ENCODE measurements at regions not wholly inside any gene's neighbourhood (a gene's known extent, or its start where the extent isn't known, plus 50 kb on each side); places are given as distances from the start of the nearest gene placed in this dataset.
A peak's percentile ranks its signal among the peaks of the same experiment; 100 is the strongest.

- DNase-seq, result no peak
These were observed 126.9 kb downstream of the SETD4 start for GRCh38 chr21:35933466-35933865.

DNA sequence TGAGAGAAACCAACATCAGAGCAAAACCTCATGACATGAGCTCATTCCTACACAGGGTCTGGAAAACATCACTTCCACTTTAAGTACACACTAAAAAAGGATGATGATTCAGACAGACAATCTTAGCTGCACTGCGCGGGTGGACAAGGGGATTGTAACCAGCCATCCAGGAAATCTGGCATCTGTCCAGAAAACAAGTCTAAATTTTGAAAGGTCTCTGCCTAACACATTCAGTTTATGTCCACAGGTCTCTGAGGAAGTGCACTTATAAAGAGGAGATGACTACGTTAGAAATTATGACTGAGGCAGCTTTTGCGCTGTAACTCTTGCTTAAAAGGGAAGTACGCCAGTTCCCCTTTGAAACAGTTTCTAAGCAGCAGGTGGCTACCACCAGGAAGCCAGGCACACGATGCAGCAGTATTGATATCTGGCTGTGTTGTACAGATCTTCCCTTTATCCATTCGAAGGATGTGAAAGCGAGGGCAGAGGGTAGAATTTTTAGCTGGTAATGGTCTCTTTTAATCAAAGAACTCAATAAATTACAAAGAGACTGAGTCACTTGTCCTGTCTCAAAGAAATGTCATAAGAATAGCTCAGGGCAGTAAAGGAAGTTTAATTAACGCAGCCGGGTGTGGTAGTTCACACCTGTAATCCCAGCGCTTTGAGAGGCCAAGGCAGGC is 128.0 kb downstream of the SETD4 start:
- no peak for DNase-seq

GRCh38 chr21:35929901-35930300 is 130.4 kb downstream of the SETD4 start:
- DNase-seq, result no peak

DNA sequence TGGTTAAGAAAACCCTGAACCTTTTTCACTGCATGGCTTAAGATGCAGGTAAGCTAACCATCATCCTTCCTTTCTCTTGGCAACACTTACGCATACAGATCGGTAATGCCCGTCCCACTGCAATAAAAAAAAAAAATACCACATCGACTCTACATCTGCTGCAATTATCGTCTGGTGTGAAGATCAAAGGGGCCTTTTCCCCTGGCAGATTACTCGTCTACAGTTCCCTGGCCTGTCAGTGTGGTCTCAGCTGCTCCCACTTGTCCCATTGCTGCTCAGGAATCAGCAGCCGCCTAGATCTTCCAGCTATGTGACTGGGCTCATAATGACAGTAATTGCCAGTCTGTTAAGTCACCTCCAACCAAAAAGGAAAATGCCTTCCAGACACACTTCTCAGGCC is 133.1 kb downstream of the SETD4 start:
- DNase-seq, result no peak

DNA sequence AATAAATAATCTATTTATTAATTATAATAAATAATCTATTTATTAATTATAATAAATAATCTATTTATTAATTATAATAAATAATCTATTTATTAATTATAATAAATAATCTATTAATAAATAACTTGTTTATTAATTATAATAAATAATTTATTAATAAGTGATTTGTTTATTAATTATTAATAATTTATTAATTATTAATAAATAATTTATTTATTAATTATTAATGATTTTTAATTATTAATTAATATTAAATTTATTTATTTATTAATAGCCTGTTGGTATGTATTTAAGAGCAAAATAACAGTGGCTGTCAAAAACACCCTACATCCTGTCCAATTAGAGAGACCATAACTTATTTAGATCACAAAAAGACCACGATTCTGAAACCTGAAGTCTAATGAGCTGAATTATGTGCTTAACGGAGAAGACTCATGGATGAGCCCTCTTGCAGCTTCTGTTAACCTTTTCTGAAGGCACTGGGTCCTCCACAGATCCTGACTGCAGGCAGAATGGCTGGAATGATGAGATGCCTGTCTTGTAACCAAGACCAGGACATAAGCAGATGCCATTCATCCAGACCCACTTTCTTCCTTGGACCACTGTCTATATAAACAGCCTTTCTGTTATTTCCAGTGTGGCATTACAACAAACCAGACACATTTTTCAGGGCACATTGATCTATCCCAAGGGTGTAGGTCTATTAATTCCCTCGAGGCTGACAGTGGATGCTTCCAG is 134.2 kb downstream of the SETD4 start:
- no peak for DNase-seq

- DNase-seq, result no peak
These were observed 134.8 kb downstream of the SETD4 start for GRCh38 chr21:35925497-35925896.

DNA sequence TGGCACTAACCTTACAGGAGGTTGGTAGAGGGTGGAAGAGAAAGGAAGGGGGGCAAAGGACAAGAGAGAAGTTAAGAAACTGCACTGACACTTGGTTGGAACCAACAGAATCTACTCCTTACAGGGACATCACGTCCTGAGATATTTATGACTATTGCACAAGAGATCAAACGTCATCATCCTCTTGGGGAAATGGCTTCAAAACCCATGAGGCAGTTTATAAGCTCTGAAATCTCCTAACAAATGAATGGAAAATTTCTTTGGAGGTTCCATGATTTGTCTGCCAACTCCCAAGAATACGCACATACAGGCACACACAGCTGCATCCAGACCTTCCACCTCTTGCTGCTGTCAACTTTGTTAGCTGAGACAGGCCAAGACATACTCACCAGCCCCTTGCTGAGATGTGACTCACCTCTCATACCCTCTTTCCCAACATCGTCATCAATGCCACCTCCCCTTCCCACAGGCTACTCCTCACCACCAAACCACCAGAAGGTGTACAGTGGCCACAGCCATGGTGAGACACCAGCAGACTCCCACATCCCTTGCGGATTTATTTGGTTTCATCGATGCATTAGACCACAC is 135.5 kb downstream of the SETD4 start:
- DNase-seq, result no peak

GRCh38 chr21:35923971-35924370 is 136.4 kb downstream of the SETD4 start:
- no peak for DNase-seq

- no peak for DNase-seq
These were observed 137.7 kb downstream of the SETD4 start for GRCh38 chr21:35922618-35923017.

DNA sequence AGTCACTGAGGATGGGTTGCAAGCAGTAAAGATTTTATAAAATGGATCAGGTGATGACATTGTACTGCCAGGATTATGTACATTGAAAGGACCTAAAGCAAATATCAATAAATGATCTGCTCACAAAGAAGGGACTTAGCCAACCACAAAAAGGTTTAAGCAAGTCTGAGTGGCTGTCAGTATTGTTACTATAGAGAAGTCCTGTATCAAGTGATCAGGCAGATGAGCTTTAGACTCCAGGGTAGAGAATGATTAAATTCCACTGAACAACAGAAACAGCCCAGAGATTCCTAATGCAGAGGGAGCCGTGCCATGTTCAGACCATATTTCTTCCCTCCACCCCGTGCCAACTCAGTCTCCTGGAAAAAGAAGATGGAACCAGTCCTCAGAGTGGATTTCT is 138.9 kb downstream of the SETD4 start:
- DNase-seq, result no peak

DNA sequence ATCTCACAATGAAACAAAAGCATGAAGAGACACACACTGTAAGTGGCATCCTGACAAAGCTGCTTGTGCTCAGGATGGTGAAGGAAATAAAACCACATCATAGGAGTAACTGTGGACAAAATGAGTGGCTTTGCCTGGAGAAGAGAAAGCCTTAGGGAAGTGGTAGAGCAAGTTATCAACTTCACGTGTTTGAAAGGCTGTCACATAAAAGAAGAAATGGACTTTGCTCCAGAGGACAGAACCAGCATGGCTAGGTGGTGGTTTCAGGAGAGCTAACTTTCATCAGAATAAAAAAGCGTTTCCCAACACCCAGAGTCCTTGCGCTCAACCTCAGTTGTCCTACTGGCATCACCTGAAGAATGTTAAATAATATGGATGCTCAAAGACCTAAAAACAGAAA is 139.9 kb downstream of the SETD4 start:
- DNase-seq, result no peak

GRCh38 chr21:35915030-35915429 is 145.3 kb downstream of the SETD4 start:
- DNase-seq, result no peak

DNA sequence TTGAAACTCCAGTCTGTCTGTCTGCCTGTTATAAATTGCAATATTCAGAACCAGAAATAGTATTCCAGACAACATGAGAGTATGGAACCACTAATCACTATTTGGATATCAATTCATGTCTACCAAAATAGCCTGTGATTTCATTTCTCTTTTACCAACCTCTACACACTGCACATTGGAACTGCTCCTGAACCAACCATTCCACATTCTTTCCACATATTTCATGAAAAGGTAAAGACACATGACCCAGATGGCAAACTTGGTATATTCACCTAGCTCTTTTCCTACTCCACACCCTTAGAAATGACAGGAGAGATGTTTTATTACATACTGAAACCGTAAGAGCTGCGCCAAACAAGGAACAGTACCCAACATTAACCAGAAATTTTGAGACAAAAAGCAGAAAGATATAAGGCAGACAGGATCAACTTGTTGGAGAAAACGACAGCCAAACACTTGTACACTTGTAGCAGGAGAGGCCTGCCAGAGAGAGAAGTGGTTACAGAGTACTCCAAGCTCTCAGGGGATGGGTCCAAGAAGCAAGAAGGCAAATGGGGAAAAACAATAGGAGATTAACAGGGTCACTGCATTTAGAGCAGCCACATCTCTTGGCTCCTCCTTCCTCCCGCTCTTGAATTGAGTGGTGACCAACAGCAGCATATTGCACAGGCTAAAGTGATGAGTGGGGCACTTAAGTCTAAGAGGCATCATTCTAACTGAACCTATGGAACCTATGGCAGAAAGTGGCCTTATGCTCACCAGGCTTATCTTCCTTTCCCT is 148.7 kb downstream of the SETD4 start:
- DNase-seq, result no peak

- no peak for DNase-seq
These were observed 150.7 kb downstream of the SETD4 start for GRCh38 chr21:35909456-35910223.

DNA sequence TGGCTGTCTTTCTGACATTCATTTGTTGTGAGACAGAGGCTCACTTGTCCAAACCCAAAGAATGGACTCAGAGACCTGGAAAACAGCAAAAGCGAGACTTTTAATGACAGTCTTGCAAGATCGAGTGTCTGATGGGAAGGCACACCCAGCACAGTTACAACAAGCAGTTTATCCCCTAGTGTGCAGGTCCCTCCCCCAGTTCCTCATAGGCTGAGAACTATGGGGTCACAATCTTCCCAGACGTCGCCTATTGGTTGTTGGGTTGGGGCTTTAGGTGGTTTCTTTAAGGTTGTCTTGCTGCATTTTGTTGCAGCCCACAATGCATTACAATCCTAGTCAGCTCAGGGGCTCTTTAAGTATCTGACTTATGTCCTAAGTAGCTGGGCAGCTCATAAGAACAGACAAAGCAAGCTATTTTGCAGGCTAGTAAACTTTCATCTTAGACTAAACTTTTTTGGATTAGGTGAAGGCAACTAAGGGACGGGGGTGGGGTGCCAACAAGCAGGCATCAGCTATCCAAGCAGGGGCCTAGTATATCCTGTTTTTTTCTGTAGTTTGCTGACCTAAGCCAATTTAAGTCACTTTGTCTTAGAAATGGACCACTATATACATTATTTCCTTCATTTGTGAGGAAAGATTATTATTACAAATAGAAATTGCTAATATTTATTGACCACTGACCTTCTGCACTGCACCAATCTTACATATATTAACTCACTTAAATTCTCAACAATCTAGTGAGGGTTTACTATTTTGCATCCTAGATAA is 151.8 kb downstream of the SETD4 start:
- DNase-seq, result no peak

- DNase-seq, result no peak
These were observed 153.7 kb downstream of the SETD4 start for GRCh38 chr21:35906586-35906985.

DNA sequence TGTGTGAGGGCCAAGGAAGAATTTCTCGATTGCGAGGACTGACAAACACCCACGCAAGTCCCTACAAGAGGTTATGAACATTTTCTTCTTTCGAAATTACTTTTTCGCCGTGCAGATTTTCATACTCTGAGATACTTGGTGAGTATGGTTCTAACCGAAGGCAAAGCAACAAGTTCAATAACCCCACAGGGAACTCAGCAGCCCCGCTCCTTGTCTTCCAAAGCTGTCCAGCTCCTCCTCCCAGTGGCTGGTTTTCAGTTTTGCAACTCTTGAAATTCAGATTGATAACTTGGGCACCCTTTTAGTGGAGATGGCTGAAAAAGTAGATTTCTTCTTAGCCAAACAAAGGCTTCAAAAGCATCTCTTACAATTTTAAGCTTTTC is 154.4 kb downstream of the SETD4 start:
- DNase-seq, result no peak

GRCh38 chr21:35905096-35905962 is 155.0 kb downstream of the SETD4 start:
- DNase-seq, result no peak

GRCh38 chr21:35900539-35900938 is 159.8 kb downstream of the SETD4 start:
- DNase-seq, result peak; percentile 55

DNA sequence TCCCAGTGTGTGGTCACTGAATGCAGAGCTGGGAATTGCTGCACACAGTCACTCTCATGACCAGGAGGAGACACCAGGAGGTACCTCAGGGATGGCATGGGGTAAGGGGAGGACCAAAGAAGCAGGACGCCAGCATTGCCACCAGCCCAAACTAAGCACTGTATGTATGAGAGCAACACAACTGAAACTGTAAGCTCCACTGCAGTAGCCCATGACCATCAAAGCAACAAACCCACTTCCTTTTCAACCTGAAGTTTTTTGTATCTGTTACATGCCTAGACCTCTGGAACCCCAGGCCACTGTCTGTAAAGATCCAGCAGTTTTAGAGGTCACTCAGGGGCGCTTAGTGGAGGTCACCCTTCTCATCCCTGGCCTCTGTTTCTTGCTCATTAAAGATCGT is 164.3 kb downstream of the SETD4 start:
- DNase-seq, result no peak

GRCh38 chr21:35895598-35895997 is 164.7 kb downstream of the SETD4 start:
- DNase-seq, result no peak

Data from NCI-H2081 treated with DMSO at 0.1 percent for 48 hours (cell line).